Activated CD8-positive, alpha-beta memory T cell treated with anti-CD3 and anti-CD28 coated beads, Interleukin-2, amount 50 U/mL, for 1 hour (primary cell): ENCODE measurements at regions not wholly inside any gene's neighbourhood (a gene's known extent, or its start where the extent isn't known, plus 50 kb on each side); places are given as distances from the start of the nearest gene placed in this dataset.

Experiments used
- DNase-seq: peaks from one replicate; pipeline ENCODE4 v3.0.0-alpha.2; 2020; ENCODE audit errors: extremely low read depth

DNA sequence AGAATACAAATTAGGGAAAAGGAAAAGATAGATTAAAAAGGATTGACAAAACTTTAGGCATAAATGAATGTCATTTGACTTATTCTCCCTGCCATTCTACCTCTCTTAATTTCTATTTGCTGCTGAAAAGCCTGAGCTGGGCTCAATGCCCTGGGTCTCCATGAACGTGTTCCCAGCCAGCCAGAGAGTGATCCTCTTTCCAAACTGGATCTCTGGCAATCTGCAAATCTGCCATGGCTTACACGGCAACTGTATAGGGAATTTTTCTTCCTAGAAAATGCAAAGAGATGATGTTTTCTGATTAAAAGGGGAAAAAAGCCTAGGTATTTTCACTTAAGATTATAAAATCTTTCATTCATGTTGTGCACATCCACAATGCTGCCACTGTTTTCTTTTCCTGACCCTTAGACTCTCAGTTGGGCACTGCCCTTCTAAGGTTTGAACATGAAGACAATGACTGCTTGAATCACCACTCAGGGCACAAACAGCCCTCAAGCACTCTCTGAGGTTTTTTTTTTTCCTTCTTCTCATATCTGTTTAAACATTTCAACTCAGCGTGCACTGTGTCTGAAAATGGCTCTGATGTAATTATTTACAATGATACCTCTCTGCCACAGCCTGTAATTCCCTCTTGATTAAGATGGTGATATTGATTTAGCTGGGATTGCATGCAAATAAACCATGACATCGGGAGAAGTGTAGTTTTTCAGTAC, 60.3 kb downstream of the DACT1 start:
- DNase-seq: no peak

DNA sequence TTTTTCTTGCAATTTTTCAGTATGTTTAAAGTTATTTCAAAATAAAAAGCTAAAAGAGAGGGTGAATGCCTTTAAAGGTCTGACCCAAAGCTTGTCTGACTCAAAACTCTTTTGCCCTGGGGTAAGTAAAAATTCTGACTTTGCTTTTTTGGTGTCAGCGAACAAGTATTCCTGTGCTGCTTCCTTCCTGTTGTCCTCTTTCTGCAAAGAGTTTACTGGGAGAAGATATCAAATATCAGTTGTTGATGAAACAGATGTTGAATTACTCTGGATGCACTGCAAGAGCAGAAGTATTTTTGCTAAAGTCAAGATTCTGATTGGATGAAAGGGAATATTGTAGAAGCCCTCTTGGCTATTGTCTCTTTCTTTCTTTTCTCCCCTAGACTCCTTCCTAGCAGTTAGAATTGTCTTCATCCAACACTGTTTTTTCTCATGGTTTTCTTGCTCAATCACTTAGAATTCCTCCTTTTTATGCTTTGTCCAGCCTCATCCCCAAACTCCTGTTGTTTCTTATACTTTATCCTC, 62.0 kb downstream of the DACT1 start:
- DNase-seq: no peak

DNA sequence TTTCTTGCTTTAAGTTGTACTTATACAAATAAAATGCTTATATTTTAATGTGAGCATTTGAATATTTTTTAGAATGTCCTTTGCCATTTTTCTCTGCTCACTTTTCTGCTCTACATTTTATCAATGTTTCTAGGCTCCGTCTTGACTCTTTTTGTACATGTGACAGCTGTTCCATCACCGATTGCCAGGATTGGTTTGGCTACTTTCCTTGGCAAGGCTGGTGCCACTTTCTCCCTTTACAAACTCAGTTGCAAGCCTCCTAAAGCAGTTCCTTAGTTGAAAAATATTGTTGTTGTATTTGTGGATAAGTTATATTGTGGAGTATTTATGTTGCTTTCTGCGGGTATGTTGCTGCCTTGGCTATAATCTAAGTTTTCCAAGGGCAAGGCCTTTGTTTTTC, 63.4 kb downstream of the DACT1 start:
- no peak for DNase-seq

DNA sequence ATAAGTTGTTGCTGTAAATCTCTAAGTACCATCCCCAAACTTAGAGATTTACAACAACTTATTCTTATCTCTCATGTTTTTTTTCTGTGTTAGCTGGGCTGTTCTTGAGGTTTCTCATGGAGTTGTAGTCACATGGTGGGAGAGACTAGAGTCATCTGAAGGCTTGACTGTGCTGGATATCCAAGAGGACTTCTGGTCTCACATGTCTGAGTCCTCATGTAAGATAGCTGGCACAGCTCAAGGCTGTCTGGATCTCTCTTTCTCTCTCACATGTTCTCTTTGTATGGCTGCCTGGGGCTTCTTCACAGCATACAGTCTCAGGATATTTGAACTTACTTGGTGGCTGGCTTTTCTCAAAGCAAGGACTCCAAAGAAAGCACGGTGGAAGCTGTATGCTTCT, 63.8 kb downstream of the DACT1 start:
- no peak for DNase-seq

- DNase-seq: no peak
Measured at GRCh38 chr14:58702441-58703160, 64.8 kb downstream of the DACT1 start.

GRCh38 chr14:58703161-58703506, 65.4 kb downstream of the DACT1 start:
- DNase-seq: no peak

GRCh38 chr14:58705066-58705465, 67.3 kb downstream of the DACT1 start:
- DNase-seq: no peak

- no peak for DNase-seq
Measured at GRCh38 chr14:58707949-58708348, 70.2 kb downstream of the DACT1 start.

GRCh38 chr14:58709949-58710348, 72.2 kb downstream of the DACT1 start:
- no peak for DNase-seq

DNA sequence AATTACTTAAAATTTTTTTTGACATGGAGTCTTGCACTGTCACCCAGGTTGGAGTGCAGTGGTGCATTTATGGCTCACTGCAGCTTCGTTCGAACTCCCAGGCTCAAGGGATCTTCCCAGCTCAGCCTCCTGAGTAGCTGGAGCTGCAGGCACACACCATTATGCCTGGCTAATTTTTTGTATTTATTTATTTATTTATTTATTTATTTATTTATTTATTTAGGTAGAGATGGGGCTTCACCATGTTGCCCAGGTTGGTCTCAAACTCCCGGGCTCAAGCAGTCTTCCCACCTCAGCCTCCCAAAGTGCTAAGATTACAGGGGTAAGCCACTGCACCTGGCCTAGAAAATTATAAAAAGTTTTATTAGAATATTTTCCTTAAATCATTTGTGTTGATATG, 73.6 kb downstream of the DACT1 start:
- DNase-seq: no peak

DNA sequence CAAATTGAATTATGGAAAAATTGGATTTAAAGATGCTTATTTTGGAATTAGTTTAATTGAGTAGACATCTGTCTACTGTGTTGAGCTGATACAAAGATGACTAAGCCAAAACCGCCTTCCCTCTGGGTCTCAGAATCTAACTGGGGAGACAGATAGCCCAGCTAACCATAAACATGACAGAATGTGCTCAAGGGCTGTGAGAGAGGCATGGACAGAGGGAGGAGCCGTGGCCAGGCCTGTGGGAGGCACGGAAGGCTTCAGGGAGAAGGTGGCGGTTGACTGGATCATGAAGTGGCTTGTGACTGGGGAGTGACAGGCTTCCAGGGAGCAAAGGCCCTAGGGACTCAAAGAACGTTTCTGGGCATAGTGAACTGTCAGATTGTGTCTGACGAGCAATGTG, 74.6 kb downstream of the DACT1 start:
- no peak for DNase-seq

GRCh38 chr14:58713677-58714076, 75.9 kb downstream of the DACT1 start:
- no peak for DNase-seq

GRCh38 chr14:58716706-58717105, 78.9 kb downstream of the DACT1 start:
- DNase-seq: no peak

GRCh38 chr14:58717211-58717610, 79.4 kb downstream of the DACT1 start:
- DNase-seq: no peak

DNA sequence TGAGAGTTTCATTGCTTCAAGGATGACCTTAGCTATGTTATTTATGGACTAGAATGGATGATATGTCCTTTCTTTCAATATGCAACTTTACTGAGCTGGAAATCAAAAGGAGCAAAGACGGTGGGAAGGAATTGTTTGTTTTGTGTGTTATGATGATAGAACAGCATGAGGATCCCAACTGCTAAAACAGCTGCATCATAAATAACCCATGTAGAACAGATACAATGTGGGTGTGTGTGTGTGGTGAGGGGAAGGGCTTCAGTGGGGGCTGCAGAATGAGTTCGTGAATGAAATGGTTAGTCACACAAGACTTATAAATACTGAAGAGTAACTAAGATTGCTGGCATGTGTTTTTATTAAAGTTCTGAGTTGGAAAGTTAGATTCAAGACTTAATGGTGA, 80.1 kb downstream of the DACT1 start:
- no peak for DNase-seq

DNA sequence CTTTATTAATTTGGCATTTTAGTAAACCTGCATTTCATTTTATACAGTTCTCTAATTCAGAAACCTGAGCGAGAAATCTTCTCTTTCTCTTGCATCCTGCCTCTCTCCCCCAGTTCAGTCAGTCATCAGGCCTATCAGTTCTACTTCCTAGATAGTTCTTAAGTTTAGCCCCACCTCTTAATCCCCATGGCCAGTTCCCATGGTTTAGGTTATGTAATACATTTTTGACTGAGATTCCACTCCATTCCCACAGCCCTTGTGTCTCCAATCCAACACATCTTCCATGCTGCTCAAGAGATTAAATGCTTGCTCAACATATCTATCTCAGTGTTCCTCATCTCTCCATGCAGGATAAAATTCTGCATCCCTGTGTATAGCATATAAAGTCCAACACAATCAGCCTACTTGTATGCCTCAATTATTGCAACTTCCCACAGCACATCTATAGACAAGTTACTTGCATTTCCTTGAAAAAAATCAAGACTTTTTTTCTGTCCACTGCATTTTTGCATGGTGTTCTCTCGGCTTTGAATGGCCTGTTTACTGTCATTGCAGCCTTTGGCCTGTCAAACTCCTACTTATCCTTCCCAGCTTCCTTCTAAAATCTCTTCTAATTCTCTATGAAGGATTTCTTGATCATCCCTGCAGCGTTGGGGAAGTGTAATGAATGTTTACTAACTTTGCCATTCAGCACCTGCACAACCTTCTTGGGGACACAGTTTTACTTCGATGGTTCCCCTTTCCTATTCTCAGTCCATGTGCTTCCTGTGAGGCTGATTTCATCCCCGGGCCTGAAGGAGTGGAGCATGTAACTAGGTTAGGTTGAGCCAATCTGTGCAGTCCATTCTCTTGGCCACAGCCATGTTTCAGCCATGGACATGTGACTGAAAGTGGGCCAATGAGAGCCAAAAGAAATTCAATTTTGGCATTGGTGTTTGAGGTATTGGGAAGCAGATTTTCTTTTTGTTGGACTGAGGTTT, 80.8 kb downstream of the DACT1 start:
- DNase-seq: no peak

GRCh38 chr14:58721723-58722122, 84.0 kb downstream of the DACT1 start:
- no peak for DNase-seq

DNA sequence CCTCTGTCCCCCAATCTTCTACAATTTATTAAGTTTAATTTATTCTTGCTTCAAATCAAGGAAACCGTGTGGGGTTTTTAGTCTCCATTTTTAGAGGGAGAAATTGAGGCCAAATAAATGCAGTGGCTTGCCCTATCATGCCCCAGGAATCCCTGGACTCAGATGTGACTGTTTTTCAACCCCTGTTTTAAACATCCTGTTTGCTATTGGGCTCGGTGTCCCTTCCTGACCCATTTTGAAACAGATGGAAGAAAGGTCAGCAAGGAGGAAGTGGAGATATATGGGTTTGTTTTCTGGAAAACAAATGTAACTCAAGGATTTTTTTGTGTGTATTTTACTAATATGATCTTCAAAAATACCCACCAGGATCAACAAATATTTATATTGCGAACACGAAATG, 84.7 kb downstream of the DACT1 start:
- no peak for DNase-seq

DNA sequence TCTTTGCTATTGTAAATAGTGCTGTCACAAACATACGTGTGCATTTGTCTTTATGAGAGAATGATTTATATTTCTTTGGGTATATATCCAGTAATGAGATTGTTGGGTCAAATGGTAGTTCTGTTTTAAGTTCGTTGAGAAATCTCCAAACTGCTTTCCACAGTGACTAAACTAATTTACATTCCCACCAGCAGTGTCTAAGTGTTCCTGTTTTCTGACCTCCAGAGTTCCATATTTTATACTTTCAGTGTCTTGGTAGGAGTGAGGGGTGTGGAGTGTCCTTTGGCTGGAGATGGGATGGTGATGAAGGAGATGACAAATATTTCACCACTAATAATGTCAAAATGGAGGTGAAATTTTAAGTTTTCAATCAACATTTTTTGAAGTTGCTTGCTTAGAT, 86.4 kb downstream of the DACT1 start:
- no peak for DNase-seq

- DNase-seq: no peak
Measured at GRCh38 chr14:58724702-58725101, 86.9 kb downstream of the DACT1 start.

- no peak for DNase-seq
Measured at GRCh38 chr14:58725226-58725625, 87.5 kb downstream of the DACT1 start.

- DNase-seq: no peak
Measured at GRCh38 chr14:58725871-58726270, 88.1 kb downstream of the DACT1 start.
